GM12878 (cell line): ENCODE measurements at regions not wholly inside any gene's neighbourhood (a gene's known extent, or its start where the extent isn't known, plus 50 kb on each side); places are given as distances from the start of the nearest gene placed in this dataset.

Source experiments
- ATAC-seq: fragments of 200-7000 bp; cut with Tn5 transposase; 3 replicates; pipeline ENCODE4 v1.9.1; 2020; ENCODE audit warnings: mild to moderate bottlenecking, moderate library complexity
- BruUV-seq: library from RNA; stranded (reverse); fragments of 400-500 nt; replicated peaks from 2 replicates; lab custom pipeline; 2021; lab: Mats Ljungman, UMichigan
- CTCF ChIA-PET: fragments of 300-600 bp; sonication (Branson Sonifier 250); formaldehyde crosslinking; extraction: SDS; loops from one replicate; lab custom pipeline; 2021; ENCODE audit warnings: inconsistent platforms; lab: Yijun Ruan, JAX
- POLR2A ChIA-PET: fragments of 350-600 bp; formaldehyde crosslinking; extraction: SDS; loops from one replicate; lab custom pipeline; 2021; ENCODE audit warnings: inconsistent platforms; lab: Charles Lee
- RAD21 ChIA-PET: fragments of 300-600 bp; sonication (Branson Sonifier 250); formaldehyde crosslinking; loops from one replicate; lab custom pipeline; 2023; ENCODE audit warnings: antibody characterized with exemption; ENCODE audit not compliant: unreplicated experiment; lab: Charles Lee
- SMC1A ChIA-PET: fragments of 300-600 bp; sonication (Branson Sonifier 250); formaldehyde crosslinking; loops from one replicate; lab custom pipeline; 2023; ENCODE audit not compliant: unreplicated experiment, uncharacterized antibody; lab: Charles Lee
- DNase-seq: peaks from one replicate; pipeline ENCODE4 v3.0.0-alpha.2; 2011; ENCODE audit warnings: low read depth, low spot score
- FAIRE-seq: peaks from 3 replicates; lab custom pipeline; 2011; peaks lifted over from hg19 to GRCh38; lab: Jason Lieb, UNC
- H2AFZ ChIP-seq: 2 replicates; pipeline ENCODE4 v1.6.0; 2011; ENCODE audit warnings: low read depth, low read length, control low read depth; ENCODE audit not compliant: control insufficient read depth
- H3K27ac ChIP-seq: 2 replicates; pipeline ENCODE4 v1.5.1; 2011; ENCODE audit warnings: control low read depth; ENCODE audit not compliant: control insufficient read depth, insufficient read depth
- H3K27me3 ChIP-seq, 2 experiments: replicated peaks in 1 of 2; 2 replicates each; pipeline versions ENCODE4 v1.6.0 to v1.6.1; 2011; ENCODE audit warnings: low read length in 1 of 2; ENCODE audit not compliant: control insufficient read depth in 2 of 2, insufficient read depth in 2 of 2
- H3K36me3 ChIP-seq, 2 experiments: 2 replicates each; pipeline ENCODE4 v1.5.1; 2011; ENCODE audit warnings: low read length in 1 of 2; ENCODE audit not compliant: control insufficient read depth in 2 of 2, insufficient read depth in 2 of 2
- H3K4me1 ChIP-seq: 2 replicates; pipeline ENCODE4 v1.6.1; 2011; ENCODE audit warnings: mild to moderate bottlenecking, low read length, moderate library complexity, mixed read lengths; ENCODE audit not compliant: control insufficient read depth, insufficient read depth
- H3K4me2 ChIP-seq: 2 replicates; pipeline ENCODE4 v1.6.0; 2011; ENCODE audit warnings: control low read depth; ENCODE audit not compliant: control insufficient read depth, insufficient read depth
- H3K4me3 ChIP-seq: fragments of 200-600 bp; sonication (generic); 2 replicates; pipeline ENCODE4 v1.5.1; 2016
- H3K79me2 ChIP-seq: 2 replicates; pipeline ENCODE4 v1.6.0; 2011; ENCODE audit warnings: low read length; ENCODE audit not compliant: control insufficient read depth, insufficient read depth
- H3K9ac ChIP-seq: 2 replicates; pipeline ENCODE4 v1.8.0; 2011; ENCODE audit warnings: low read length, control low read depth, mixed read lengths; ENCODE audit not compliant: control insufficient read depth, insufficient read depth
- H3K9me3 ChIP-seq: replicated peaks from 3 replicates; pipeline ENCODE4 v1.5.1; 2011; ENCODE audit warnings: mild to moderate bottlenecking, low read length; ENCODE audit not compliant: control insufficient read depth, insufficient read depth
- H4K20me1 ChIP-seq: 2 replicates; pipeline ENCODE4 v1.6.0; 2011; ENCODE audit not compliant: control insufficient read depth, insufficient read depth
- CHD2 ChIP-seq: IDR thresholded peaks from 2 replicates; pipeline ENCODE4 v1.6.1; 2011; ENCODE audit warnings: low read depth, low read length, improper control_type of control experiment, borderline replicate concordance
- NFYA ChIP-seq: IDR thresholded peaks from 2 replicates; pipeline ENCODE4 v1.6.1; 2011; ENCODE audit warnings: low read depth, mild to moderate bottlenecking, low read length, improper control_type of control experiment, borderline replicate concordance
- NR2C1 ChIP-seq: fragments of 450-650 bp; IDR thresholded peaks from 2 replicates; pipeline ENCODE4 v1.6.1; 2017; ENCODE audit warnings: antibody characterized with exemption, mild to moderate bottlenecking, moderate library complexity
- RAD21 ChIP-seq: IDR thresholded peaks from 2 replicates; pipeline ENCODE4 v1.6.1; 2011; ENCODE audit warnings: mild to moderate bottlenecking, low read depth, low read length, moderate library complexity; ENCODE audit not compliant: insufficient read depth
- SMC3 ChIP-seq: IDR thresholded peaks from 2 replicates; pipeline ENCODE4 v1.6.1; 2011; ENCODE audit warnings: low read length, improper control_type of control experiment, borderline replicate concordance
- TARDBP ChIP-seq: IDR thresholded peaks from 2 replicates; pipeline ENCODE4 v1.6.1; 2016; ENCODE audit warnings: borderline replicate concordance
- YY1 ChIP-seq: IDR thresholded peaks from 2 replicates; pipeline ENCODE4 v1.6.1; 2011; ENCODE audit warnings: low read depth, mild to moderate bottlenecking, low read length
- ZNF622 ChIP-seq: fragments of 450-650 bp; IDR thresholded peaks from 2 replicates; pipeline ENCODE4 v1.6.1; 2017; ENCODE audit warnings: mild to moderate bottlenecking, inconsistent platforms
- WGBS: methylation state at CpG from one replicate; pipeline ENCODE4 v1.1.6; 2016; ENCODE audit warnings: low lambda C conversion rate; ENCODE audit not compliant: insufficient replicate concordance, insufficient coverage; ENCODE audit errors: missing lambda C conversion rate; 5-methylcytosine and 5-hydroxymethylcytosine counted together
- in situ Hi-C: fragments of 300-500 bp; cut with MboI; formaldehyde crosslinking; loops from 9 replicates; pipeline ENCODE4 v1.14.3; 2018; ENCODE audit warnings: mixed read lengths
- intact Hi-C: fragments of 100-400 bp; cut with micrococcal nuclease; formaldehyde crosslinking; loops from one replicate; pipeline ENCODE4 v1.14.2; 2022; ENCODE audit not compliant: unreplicated experiment
- TF ChIP-seq, protein P1 (sequence below): fragments of 450-650 bp; IDR thresholded peaks from 2 replicates; pipeline ENCODE4 v1.6.1; 2017; ENCODE audit warnings: mild to moderate bottlenecking
- TF ChIP-seq, protein P2 (sequence below): IDR thresholded peaks from 2 replicates; pipeline ENCODE4 v1.6.1; 2012; ENCODE audit warnings: low read length, inconsistent platforms
- TF ChIP-seq, protein P3 (sequence below), 3 experiments: IDR thresholded peaks in 2 of 3; conservative IDR thresholded peaks in 1 of 3; 2 replicates each; pipeline ENCODE4 v1.5.1; 2011; ENCODE audit warnings: low read depth in 3 of 3, low read length in 3 of 3, mild to moderate bottlenecking in 3 of 3, control low read depth in 2 of 3, moderate library complexity in 2 of 3, inconsistent platforms in 1 of 3, mixed read lengths in 1 of 3; ENCODE audit not compliant: control insufficient read depth in 2 of 3, insufficient read depth in 1 of 3; ENCODE audit errors: extremely low read depth in 1 of 3

DNA sequence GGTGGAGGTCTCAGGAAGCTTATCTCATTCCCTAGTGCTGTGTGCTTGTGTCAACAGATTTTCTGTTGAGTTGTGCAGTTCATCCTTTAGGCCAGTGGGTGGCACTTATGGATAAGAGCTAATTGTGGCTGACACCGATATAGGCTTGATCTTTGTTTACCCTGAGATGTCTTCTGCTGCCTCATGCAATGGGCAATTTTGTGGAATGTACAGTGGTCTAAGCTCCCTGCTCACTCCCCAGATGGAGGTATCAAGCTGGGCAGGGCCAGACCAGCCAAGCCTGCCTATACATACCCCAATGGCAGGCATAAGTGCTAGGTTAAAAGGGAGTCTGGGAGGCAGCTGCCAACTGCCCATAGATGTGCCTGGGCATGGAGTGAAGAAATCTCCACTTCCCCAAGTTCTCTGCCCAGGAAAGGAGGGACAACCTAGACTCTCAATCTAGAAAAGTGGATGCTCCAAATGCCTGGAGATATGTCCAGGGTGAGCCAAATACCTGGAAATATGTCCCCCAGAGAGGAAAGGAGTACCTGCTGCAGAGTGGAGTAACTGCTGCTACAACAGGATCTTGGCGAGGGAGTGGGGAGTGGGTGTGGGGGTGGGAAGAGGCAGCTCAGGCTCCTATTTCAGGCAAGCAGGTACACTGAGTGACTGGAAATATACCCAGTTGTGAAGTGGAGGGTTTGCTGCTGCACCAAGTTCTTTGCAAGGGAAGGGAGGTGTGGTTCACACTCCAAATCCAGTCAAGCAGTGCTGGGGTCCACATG lies 53.2 kb upstream of the ARG1 start:
- Histone ChIP-seq H3K4me2 (no peak overlapping the region), H3K27me3 (no peaks in the 10 kb centered on the region), H3K9me3 (no peaks in the 10 kb centered on the region), H2AFZ (no peak overlapping the region), H3K4me1 (no peaks in the 10 kb centered on the region), H3K27ac (no peak overlapping the region), H4K20me1 (no peaks in the 10 kb centered on the region), H3K36me3 (no peaks in the 10 kb centered on the region; a peak in 1 of 4 replicates), H3K79me2 (no peaks in the 10 kb centered on the region), H3K9ac (no peak overlapping the region), H3K4me3 (no peak overlapping the region)
- ChIA-PET CTCF (interaction anchor here (0.6 to 3.0 kb wide), 10 partner anchors 9 to 631 kb away, joined by 3 to 43 read pairs (median 4); partner anchors contain the start of gene MED23), RAD21 (interaction anchor here (1.2 to 2.3 kb wide), 5 partner anchors 13 to 390 kb away, joined by 4 to 14 read pairs (median 6); partner anchors contain the start of gene MED23), SMC1A (interaction anchor here (1.1 to 2.0 kb wide), 6 partner anchors 14 to 635 kb away, joined by 3 to 16 read pairs (median 4); no protein-coding TSS in a partner anchor), POLR2A (no interaction called here)
- DNase-seq (no peak), FAIRE-seq (peak; percentile 97), ATAC-seq (peak; percentile 96)
- TF ChIP-seq YY1 (0 out of 2 replicates have a peak, but pooled peaks have one; percentile 21), TARDBP (no peak), NFYA (no peak), SMC3 (peak; percentile 55; the same call in 1 of the 2 replicates), CHD2 (no peak), NR2C1 (no peak), RAD21 (peak; percentile 64), ZNF622 (no peak)
- TF ChIP-seq, protein P1, sequence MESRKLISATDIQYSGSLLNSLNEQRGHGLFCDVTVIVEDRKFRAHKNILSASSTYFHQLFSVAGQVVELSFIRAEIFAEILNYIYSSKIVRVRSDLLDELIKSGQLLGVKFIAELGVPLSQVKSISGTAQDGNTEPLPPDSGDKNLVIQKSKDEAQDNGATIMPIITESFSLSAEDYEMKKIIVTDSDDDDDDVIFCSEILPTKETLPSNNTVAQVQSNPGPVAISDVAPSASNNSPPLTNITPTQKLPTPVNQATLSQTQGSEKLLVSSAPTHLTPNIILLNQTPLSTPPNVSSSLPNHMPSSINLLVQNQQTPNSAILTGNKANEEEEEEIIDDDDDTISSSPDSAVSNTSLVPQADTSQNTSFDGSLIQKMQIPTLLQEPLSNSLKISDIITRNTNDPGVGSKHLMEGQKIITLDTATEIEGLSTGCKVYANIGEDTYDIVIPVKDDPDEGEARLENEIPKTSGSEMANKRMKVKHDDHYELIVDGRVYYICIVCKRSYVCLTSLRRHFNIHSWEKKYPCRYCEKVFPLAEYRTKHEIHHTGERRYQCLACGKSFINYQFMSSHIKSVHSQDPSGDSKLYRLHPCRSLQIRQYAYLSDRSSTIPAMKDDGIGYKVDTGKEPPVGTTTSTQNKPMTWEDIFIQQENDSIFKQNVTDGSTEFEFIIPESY = no peak
- TF ChIP-seq, protein P2, sequence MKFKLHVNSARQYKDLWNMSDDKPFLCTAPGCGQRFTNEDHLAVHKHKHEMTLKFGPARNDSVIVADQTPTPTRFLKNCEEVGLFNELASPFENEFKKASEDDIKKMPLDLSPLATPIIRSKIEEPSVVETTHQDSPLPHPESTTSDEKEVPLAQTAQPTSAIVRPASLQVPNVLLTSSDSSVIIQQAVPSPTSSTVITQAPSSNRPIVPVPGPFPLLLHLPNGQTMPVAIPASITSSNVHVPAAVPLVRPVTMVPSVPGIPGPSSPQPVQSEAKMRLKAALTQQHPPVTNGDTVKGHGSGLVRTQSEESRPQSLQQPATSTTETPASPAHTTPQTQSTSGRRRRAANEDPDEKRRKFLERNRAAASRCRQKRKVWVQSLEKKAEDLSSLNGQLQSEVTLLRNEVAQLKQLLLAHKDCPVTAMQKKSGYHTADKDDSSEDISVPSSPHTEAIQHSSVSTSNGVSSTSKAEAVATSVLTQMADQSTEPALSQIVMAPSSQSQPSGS = no peak
- TF ChIP-seq, protein P3, sequence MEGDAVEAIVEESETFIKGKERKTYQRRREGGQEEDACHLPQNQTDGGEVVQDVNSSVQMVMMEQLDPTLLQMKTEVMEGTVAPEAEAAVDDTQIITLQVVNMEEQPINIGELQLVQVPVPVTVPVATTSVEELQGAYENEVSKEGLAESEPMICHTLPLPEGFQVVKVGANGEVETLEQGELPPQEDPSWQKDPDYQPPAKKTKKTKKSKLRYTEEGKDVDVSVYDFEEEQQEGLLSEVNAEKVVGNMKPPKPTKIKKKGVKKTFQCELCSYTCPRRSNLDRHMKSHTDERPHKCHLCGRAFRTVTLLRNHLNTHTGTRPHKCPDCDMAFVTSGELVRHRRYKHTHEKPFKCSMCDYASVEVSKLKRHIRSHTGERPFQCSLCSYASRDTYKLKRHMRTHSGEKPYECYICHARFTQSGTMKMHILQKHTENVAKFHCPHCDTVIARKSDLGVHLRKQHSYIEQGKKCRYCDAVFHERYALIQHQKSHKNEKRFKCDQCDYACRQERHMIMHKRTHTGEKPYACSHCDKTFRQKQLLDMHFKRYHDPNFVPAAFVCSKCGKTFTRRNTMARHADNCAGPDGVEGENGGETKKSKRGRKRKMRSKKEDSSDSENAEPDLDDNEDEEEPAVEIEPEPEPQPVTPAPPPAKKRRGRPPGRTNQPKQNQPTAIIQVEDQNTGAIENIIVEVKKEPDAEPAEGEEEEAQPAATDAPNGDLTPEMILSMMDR (IDR thresholded peaks at IDR 0.05 in 2 of 3, conservative IDR thresholded peaks at IDR 0.05 in 1 of 3; ENCODE audit: control insufficient read depth in 2 of 3, extremely low read depth in 1 of 3, insufficient read depth in 1 of 3, low read depth in 3 of 3, low read length in 3 of 3) = peak; percentile 56 to 70 (median 66); a peak in 5 of 6 replicates
- intact Hi-C loops = loop anchor here (2.0 to 5.0 kb wide), 2 partner anchors 109 to 323 kb away; partner anchors contain the start of gene MED23
- no TSS peak for BruUV-seq
- WGBS = 5% methylated on average over 2 of the region's 2 CpGs
- in situ Hi-C loops = no loop called here
